GM23338 (cell line): ENCODE measurements at regions not wholly inside any gene's neighbourhood (a gene's known extent, or its start where the extent isn't known, plus 50 kb on each side); places are given as distances from the start of the nearest gene placed in this dataset.

Source experiments
- CREB1 ChIP-seq: fragments of 250-450 bp; sonication (Bioruptor Pico); IDR thresholded peaks from 2 replicates; pipeline ENCODE4 v1.5.0; 2020; ENCODE audit warnings: low read depth, mild to moderate bottlenecking, moderate library complexity
- CTCF ChIP-seq, 2 experiments: fragments of 200-600 bp in 1 of 2; sonication (generic) in 1 of 2; conservative IDR thresholded peaks; 2 replicates each; pipeline versions ENCODE4 v1.5.1 to v1.6.1; 2016 to 2017; ENCODE audit warnings: antibody characterized with exemption in 2 of 2, low read depth in 2 of 2, mild to moderate bottlenecking in 2 of 2, moderate library complexity in 1 of 2
- ETS1 ChIP-seq: IDR thresholded peaks from 2 replicates; pipeline ENCODE4 v1.6.1; 2016; ENCODE audit warnings: antibody characterized with exemption
- EZH2 ChIP-seq: fragments of 200-600 bp; sonication (generic); IDR thresholded peaks from one replicate; pipeline ENCODE4 v1.8.0; 2017; ENCODE audit warnings: antibody characterized with exemption, mild to moderate bottlenecking, low read depth; ENCODE audit not compliant: unreplicated experiment
- EZH2phosphoT487 ChIP-seq: fragments of 200-600 bp; sonication (generic); IDR thresholded peaks from one replicate; pipeline ENCODE4 v1.8.1; 2018; ENCODE audit warnings: antibody characterized with exemption; ENCODE audit not compliant: unreplicated experiment
- JUNB ChIP-seq: IDR thresholded peaks from one replicate; pipeline ENCODE4 v1.6.1; 2016; ENCODE audit warnings: antibody characterized with exemption; ENCODE audit not compliant: unreplicated experiment
- NANOG ChIP-seq: IDR thresholded peaks from 2 replicates; pipeline ENCODE4 v1.6.1; 2016; ENCODE audit warnings: antibody characterized with exemption, borderline replicate concordance
- POLR2AphosphoS5 ChIP-seq: IDR thresholded peaks from 2 replicates; pipeline ENCODE4 v1.6.1; 2016; ENCODE audit warnings: antibody characterized with exemption, low read depth
- STAT1 ChIP-seq: IDR thresholded peaks from one replicate; pipeline ENCODE4 v1.6.1; 2016; ENCODE audit warnings: antibody characterized with exemption; ENCODE audit not compliant: unreplicated experiment
- ZNF114 ChIP-seq: fragments of 250-450 bp; sonication (Bioruptor Pico); IDR thresholded peaks from 2 replicates; pipeline ENCODE4 v1.5.0; 2020; ENCODE audit warnings: mild to moderate bottlenecking, moderate library complexity
- ZNF331 ChIP-seq: fragments of 250-450 bp; sonication (Bioruptor Pico); IDR thresholded peaks from 2 replicates; pipeline ENCODE4 v1.5.0; 2020; ENCODE audit warnings: low read depth, mild to moderate bottlenecking, moderate library complexity
- TF ChIP-seq, protein P1 (sequence below): IDR thresholded peaks from one replicate; pipeline ENCODE4 v1.6.1; 2018; ENCODE audit warnings: antibody characterized with exemption; ENCODE audit not compliant: unreplicated experiment

GRCh38 chr5:89036704-89037489 is 153.9 kb upstream of the MEF2C start:
- no peak for TF ChIP-seq CTCF (conservative IDR thresholded peaks at IDR 0.05; ENCODE audit: low read depth in 2 of 2)
- TF ChIP-seq, protein P1, sequence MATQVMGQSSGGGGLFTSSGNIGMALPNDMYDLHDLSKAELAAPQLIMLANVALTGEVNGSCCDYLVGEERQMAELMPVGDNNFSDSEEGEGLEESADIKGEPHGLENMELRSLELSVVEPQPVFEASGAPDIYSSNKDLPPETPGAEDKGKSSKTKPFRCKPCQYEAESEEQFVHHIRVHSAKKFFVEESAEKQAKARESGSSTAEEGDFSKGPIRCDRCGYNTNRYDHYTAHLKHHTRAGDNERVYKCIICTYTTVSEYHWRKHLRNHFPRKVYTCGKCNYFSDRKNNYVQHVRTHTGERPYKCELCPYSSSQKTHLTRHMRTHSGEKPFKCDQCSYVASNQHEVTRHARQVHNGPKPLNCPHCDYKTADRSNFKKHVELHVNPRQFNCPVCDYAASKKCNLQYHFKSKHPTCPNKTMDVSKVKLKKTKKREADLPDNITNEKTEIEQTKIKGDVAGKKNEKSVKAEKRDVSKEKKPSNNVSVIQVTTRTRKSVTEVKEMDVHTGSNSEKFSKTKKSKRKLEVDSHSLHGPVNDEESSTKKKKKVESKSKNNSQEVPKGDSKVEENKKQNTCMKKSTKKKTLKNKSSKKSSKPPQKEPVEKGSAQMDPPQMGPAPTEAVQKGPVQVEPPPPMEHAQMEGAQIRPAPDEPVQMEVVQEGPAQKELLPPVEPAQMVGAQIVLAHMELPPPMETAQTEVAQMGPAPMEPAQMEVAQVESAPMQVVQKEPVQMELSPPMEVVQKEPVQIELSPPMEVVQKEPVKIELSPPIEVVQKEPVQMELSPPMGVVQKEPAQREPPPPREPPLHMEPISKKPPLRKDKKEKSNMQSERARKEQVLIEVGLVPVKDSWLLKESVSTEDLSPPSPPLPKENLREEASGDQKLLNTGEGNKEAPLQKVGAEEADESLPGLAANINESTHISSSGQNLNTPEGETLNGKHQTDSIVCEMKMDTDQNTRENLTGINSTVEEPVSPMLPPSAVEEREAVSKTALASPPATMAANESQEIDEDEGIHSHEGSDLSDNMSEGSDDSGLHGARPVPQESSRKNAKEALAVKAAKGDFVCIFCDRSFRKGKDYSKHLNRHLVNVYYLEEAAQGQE = no peak
- TF ChIP-seq POLR2AphosphoS5 = no peak
- TF ChIP-seq EZH2 = no peak
- no peak for TF ChIP-seq ETS1
- no peak for TF ChIP-seq EZH2phosphoT487
- no peak for TF ChIP-seq JUNB
- no peak for TF ChIP-seq ZNF331 (CRISPR knock-in tag)
- TF ChIP-seq NANOG = no peak
- TF ChIP-seq ZNF114 (CRISPR knock-in tag) = no peak
- TF ChIP-seq STAT1 = no peak
- TF ChIP-seq CREB1 = no peak
